GM21723 (cell line): ENCODE measurements at regions not wholly inside any gene's neighbourhood (a gene's known extent, or its start where the extent isn't known, plus 50 kb on each side); places are given as distances from the start of the nearest gene placed in this dataset.

Experiments used
- ATAC-seq: cut with Tn5 transposase; IDR thresholded peaks from one replicate; pipeline ENCODE4 v1.9.1; 2021; ENCODE audit warnings: mild to moderate bottlenecking, moderate library complexity; ENCODE audit not compliant: unreplicated experiment

DNA sequence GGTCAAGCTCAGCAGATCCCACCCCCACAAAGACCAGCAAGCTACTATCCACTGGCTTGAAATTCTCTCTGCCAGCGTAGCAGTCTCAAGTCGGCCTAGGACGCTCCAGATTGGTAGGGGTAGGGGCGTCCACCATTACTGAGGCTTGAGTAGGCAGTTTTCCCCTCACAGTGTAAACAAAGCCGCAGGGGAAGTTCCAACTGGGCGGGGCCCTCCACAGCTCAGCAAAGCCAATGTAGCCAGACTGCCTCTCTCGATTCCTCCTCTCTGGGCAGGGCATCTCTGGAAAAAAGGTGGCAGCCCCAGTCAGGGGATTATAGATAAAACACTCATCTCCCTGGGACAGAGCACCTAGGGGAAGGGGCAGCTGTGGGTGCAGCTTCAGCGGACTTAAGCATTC is 1064.9 kb upstream of the TENM4 start:
- no peak for ATAC-seq

DNA sequence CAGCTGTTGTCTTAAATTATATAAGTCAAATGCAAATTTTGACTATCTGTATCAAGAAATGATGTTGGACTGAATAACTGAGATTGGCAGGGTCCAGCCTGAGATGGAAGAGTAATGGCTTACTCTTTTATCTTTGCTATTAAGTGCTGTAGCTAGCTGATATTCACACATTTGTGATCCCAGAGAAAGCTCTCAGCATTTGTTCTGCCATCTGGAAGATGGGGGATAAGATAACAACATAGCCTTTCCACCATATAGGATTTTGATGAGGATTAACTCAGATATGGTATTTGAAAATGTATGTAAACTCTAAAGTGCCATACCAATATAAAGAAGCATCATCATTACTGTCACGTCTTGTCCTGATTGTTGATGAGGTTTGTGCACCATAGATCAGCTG is 1063.2 kb upstream of the TENM4 start:
- no peak for ATAC-seq

DNA sequence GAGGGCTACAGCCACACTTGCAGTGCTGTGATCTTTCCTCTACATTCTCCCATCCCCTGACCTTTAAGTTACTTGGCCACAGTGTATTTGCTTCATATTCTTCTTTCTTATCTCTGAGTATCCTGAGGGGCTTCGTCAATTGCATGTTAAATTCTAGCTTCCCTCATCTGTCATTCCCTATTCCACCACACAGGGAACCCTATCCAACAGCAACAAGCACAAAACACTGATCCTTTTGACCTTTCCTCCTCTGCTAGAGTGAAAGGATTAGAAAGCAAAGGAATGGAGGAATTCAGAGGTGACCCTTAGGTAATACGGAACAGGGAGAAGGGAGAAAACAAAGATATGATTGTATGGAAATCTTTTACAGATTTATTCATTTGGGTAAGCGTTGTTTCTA is 1061.7 kb upstream of the TENM4 start:
- no peak for ATAC-seq

DNA sequence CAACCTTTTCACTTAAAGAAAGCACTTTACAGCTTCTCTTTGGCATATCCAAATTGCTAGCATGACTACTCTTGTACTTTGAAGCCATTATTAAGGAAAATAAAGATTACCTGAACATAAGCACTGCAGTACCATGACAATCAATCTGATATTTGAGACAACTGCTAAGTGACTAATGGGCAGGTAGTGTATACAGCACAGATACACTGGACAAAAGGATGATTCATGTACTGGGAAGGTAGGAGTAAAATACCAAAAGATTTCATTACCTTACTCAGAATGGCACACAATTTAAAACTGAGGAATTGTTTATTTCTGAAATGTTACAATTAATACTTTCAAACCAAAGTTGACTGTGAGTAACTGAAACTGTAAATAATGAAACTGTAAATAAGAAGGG is 1054.3 kb upstream of the TENM4 start:
- ATAC-seq, result no peak

DNA sequence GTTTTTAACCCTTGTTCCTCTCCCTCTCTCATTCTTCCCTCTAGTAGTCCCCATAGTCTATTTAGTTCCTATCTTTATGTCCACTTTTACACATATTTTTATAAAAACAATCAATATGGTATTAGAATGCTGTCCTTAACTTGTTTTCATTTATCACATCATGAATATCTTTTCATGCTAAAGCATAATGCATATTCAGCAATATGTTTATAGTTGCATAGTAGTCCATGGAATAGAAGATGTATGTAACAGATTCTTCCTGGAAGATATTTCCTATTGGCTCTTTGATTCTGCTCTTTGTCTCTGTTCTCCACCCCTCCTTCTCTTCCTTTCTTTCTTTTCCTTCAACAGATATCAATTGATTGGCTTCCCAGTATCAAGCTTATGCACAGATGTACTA is 1047.1 kb upstream of the TENM4 start:
- ATAC-seq, result no peak

DNA sequence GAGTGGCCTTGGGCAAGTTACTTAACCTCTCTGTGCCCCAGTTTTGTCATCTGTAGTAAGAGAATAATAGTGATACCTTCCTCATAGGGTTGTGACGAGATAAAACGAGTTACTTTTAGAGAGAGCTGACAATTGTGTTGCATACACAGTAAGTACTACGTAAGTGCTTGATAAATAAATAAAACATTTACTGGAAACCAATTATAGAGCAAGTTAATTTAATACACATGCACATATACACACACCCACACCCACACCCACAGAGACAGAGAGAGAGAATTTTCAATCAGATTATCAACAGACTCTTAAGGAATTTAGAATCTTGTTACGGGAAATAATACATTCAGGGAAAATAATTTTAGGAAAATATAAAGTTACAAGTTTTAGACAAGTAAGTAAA is 1045.8 kb upstream of the TENM4 start:
- ATAC-seq, result no peak

DNA sequence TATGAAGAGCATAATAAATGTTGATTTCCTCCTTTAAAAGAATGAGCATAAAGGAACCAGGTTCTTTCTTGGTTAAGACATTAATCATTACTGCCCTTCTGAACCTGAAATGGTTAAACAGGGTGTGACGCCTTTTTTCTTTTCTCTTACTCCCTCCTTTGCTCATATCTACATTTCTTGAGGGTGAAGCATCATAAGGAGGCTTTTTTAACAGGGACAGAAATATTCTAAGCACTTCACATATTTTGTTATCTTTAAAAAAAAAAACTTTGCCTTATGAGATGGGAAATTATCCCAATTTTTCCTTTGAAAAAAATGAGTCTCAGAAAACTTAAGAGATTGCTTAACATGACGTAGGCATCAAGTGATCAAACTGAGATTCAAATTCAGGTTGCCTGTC is 1036.3 kb upstream of the TENM4 start:
- no peak for ATAC-seq

DNA sequence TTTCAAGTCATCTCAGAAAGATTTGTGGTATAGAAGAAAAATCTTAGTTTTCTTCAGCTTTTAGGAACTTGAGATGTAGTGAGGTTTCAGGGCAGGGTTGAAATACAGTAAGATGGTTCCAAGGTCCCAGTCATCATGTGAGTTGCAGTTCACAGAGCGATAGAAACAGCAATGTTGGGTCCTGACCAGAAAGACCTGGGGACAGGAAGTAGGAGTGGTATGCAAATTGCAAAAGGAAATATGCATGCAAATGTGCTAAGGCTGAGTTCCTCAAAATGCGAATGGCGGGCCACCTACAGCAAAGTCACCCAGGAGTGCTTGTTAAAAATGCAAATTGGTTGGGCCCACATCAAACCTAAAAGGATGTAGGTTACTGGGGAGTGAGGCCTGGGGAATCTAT is 1032.7 kb upstream of the TENM4 start:
- no peak for ATAC-seq

DNA sequence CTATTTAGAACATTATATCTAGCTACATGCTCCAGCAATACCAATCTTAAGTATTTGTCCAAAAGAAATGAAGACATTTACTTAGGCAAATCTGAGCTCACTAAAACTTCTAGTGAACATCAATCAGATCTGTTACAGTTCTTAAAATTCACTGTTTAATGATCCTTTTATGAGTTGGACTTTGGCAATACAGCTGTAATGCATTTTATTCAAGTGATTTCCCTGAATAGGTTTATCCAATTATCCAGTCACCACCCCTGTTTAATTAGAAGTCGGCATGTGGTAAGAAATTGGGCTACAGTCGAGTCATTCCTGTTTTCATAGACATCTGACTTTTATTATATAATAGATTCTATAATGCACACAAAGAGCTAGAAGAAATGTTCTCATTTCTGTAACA is 1029.0 kb upstream of the TENM4 start:
- no peak for ATAC-seq

DNA sequence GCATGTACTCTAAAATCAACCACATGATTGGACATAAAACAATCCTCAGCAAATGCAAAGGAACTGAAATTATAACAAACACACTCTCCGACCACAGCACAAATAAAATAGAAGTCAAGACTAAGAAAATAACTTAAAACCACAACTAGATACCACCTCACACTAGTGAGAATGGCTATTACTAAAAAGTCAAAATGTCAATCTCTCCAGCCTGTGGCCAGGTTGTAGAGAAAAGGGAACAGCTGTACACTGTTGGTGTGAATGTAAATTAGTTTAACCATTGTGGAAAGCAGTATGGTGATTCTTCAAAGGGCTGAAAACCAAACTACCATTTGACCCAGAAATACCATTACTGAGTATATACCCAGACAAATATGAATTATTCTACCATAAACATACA is 1025.7 kb upstream of the TENM4 start:
- ATAC-seq, result no peak

DNA sequence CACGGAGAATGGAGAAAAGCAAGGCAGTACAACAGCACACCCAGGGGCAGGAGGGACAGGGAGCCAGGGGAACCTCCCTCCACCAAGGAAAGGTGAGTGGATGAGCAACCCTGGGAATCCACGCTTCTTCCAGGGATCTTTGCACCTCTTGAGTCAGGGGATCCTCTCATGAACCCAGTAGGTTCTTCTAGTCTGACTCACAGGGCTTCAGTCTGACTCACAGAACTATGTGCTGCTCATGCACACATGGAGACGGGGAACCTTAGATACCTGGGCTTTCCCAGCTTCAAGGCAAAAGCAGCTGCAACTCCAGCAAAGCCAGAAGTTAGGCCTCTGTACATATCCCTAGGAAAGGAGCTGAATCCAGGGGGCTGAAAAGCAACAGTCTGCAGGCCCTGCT is 1021.4 kb upstream of the TENM4 start:
- no peak for ATAC-seq

DNA sequence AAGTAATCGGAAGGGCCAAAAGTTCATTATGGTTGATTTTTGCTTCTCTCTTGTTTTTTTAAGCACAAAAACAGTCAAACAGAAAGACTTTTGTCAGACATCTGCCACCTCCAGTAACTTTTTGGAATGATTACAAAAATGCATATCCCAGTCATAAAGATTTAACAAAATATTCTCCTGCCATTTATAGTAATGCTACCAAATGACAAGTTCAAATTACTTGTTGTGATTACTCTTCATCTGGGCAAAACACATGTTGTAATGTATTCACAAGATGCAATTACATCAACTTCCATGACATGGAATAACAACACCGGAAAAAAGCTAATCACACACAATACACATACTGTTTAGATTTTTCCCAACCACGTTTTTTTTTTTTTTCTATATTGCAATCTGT is 1017.5 kb upstream of the TENM4 start:
- no peak for ATAC-seq

DNA sequence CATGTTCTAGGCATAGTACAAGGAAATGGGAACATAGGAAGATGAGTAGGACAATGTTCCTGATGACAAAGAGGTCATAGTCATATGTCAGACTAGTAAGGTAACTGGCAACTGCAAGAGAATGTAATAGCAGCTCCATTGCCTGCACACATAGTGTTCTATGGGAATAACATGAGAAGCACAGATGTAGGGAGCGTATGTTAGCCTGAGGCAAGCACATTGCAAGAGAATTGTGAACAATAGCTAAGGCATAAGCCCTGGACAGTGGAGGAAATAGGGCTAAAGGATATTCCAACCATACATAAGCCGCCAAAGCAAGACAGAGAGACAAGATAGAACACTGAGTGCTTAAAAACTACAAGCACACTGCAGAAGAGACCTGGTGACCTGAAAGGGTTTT is 1017.0 kb upstream of the TENM4 start:
- no peak for ATAC-seq

DNA sequence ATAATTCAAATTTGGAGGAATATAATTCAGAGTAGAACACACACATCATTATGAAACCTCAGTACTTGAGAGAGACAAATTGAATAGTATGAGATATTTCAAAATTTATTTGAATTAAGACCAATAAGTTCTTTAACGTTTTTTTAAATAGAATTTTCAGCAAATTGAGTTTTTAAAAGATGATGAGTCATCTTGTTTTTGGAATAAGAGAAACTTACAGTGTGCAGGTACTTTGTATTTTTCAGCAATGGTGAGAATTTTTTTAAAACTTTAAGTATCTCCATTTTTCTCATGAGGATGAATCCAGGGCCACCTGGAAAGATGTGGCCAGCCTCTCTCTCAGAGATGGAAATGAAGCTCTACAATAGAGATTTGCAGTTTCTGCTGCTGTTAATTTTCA is 1015.0 kb upstream of the TENM4 start:
- ATAC-seq, result no peak

DNA sequence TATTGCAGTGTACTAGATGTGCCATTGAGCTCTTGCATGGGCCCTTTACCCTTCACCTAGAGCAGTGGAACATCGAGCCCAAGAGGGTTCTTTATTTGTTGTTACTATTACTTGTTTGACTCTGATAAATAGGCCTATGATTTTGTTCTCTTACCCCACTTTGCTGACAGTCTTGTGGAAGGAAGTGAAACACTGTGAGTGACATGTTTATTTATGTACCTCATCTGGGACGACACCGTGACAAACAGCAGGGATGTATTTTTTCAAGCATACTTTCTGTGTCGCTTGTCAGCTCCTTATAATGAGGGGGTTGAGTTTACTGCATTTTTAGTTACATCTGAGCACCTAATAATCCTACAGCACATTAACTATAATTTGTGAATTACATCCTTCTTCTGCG is 1010.3 kb upstream of the TENM4 start:
- no peak for ATAC-seq

DNA sequence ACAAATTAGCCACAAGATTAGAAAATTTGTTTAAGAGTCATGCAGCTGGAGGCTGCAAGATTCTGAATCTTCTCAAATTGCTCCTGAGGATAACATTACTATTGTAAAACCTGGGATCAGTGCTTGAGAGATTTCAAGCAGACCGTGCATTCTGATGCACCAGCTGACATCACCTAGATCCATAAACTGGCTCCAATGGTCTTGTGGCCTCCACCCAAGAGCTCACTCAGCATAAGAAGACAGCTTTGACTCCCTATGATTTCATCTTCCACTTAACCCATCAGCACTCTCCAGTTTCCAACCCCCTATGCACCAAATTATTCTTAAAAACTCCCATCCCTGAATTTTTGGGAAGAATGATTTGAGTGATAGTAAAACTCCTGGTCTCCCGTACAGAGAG is 1007.9 kb upstream of the TENM4 start:
- ATAC-seq, result no peak

DNA sequence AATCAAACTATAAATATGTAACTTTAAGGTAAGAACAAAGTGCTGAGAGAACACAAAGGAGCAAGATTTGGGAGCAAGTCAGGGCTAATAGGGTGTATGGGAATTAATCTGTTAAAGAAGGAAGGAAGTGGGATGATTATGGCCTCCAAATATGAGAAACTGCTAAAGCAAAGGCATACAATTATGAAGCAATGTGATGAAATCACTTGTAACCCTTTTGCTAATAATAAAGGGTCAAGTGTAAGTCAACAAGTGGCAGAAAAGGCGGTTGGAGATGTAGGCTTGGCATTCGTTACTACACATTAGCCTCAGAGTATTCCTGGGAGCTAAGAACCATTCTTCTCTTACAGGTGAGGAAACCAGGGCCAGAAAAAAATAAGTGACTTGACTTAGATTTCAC is 1002.3 kb upstream of the TENM4 start:
- no peak for ATAC-seq

DNA sequence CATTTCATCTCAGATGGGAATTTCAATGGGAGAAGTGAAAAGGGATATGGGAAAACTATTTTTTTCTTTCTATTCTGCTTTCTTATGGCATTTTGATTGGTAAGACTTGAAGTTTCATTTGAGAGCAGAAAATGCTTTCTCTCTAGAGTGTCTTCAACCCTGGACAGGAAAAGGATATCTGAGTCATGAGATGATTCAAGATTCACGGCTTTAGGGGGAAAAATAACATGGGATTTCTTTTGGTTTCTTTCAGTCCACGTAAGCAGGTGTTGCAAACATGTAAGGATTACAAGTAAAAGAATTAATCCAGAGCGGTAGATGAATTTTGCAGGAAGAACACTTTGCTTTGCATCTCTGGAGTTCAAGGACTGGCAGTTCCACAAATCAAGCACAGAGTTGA is 1001.0 kb upstream of the TENM4 start:
- no peak for ATAC-seq

DNA sequence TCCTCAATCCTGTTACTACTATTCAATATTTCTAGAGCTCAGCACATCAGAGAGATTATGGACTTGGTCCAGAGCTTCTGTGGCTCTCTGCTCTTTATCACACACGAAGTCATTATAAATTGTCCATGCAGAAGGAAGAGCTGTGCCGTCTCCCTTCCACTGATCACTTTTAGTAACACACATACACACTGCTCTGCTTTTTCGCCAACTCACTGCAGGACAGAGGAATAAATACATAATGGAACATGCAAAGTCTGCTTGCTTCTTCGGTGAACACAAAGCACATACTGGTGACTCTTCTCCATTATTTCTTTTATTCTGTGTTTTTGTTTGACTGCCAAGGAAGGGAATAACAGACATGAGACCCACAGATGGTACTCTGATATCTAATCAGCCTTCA is 1000.0 kb upstream of the TENM4 start:
- no peak for ATAC-seq

DNA sequence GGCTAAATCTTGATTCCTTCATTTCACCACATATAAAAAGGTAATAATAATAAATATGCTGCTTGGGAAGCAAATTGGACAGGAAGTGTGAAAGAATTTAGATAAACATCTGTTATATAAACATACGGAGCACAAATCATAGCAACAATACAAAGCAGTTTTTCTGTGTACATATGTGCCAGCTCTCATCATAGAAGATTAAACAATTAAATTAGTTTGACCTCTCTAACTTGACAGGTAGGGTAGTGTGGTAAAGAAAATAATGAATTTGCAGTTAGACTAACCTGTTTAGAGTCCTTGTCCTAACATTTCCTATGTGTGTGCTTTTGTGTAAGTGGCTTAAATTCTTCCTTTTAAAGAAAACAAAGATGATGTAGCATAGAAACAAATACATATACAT is 995.7 kb upstream of the TENM4 start:
- ATAC-seq, result no peak

DNA sequence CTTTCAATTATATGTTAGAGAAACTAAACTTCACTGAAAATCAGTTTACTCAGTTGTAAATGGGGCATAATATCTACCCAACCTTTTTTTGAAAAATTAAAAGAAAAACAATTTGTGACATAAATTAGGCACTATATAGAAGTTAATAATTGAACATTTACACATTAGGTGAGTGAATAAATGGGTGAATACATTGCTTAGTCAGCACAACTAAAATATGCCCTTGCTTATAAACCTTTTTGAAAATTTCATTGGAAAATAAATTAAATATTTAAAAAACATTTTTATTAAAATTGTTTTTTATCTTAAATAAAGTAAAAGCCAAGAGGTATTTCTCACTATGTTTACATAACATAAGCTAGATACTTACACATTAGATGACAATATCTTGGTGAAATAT is 994.5 kb upstream of the TENM4 start:
- no peak for ATAC-seq

DNA sequence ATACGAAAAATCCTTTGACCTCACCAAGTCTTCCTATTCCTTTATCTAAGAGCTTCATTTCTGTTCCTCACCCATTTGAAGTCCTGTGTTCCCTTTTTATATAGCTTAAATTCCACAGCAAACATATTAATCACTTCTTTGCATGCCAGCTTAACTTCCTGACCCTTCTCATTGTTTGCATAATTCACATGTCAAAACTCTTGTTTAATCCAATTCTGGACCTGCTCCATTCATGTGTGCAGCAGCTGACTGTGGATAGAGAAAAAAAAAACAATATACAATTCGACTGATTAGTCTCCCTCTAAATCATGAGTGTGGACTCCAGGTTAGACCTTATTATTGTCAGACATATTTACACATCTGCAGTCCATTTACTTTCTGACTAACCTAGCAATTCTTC is 991.2 kb upstream of the TENM4 start:
- ATAC-seq, result no peak

DNA sequence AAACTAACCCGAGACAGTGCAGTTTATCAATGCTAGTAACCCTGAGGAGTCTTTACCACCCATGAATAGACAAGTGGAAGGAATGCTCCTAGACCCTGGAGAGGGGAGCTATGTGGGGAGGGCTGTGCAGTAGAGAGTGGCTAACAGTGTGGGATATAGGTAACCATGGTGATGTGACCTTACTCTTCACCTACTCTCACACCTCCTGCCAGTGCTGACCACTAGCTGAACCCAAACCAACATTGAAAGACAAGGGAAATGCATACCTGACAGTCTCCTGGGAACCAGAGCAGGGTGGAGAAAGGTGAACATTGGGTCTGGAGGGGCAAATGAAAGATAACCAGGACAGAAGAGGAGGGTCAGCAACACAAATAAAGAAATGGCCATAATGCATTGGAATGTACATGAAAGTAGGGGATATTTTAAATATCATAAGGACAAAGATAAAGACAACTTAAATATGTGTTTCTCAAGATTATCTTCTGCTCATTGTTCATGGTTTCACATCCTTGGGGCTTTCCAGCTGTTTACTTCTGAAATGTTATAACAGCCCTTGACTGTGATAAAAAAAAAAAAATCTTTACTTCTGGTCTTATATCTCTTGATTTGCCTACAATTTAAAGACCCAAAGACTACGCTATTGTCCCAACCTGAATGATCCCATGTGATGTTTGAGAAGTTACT is 983.3 kb upstream of the TENM4 start:
- no peak for ATAC-seq

DNA sequence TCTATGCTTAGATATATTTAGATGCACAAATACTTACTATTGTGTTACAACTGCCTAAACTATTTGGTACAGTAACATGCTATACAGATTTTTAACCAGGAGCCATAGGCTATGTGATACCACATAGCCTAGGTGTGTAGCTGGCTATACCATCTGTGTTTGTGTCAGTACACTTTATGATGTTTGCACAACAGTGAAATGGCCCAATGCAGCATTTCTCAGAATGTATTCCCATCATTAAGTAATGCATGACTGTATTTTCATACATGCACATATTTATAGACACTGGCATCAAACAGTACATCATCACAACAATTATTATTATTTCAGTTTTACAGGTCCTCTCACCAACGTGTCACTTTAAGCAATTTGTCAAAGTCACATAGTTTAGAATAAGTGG is 979.5 kb upstream of the TENM4 start:
- ATAC-seq, result no peak
